ENCODE measurements at regions not wholly inside any gene's neighbourhood (a gene's known extent, or its start where the extent isn't known, plus 50 kb on each side); places are given as distances from the start of the nearest gene placed in this dataset.

- intact Hi-C loops (cut with DNase I; ENCODE audit: low total_unique reads) = no loop called here
- DNase-seq = no peak
- H3K4me1 ChIP-seq = no peaks in the 10 kb centered on the region
- peak in 1 of 5 experiments; percentile 11 for TF ChIP-seq CTCF (IDR thresholded peaks at IDR 0.05)
- TF ChIP-seq POLR2A (IDR thresholded peaks at IDR 0.05) = no peak
- no peak overlapping the region for H3K4me3 ChIP-seq
- H3K36me3 ChIP-seq = no peaks in the 10 kb centered on the region
- no peaks in the 10 kb centered on the region for H3K27me3 ChIP-seq
- H3K27ac ChIP-seq = no peak overlapping the region
- H3K9me3 ChIP-seq = no peaks in the 10 kb centered on the region
- in situ Hi-C loops (cut with MboI; ENCODE audit: low pct_ligation_motif_present in 1 of 4, low pct_unique_long_range_greater_than_20kb in 1 of 4, low sequenced_read_pairs in 3 of 4) = no loop called here
- WGBS, 2 donors (ENCODE audit: low coverage in 1 of 2) = 90 to 92% methylated on average over 7 of the region's 7 CpGs
Observed at GRCh38 chr2:111231532-111232252, 111.0 kb downstream of the BCL2L11 start.

- Histone ChIP-seq H3K4me1 (no peaks in the 10 kb centered on the region), H3K27ac (no peak overlapping the region), H3K4me3 (no peak overlapping the region), H3K9me3 (no peaks in the 10 kb centered on the region), H3K36me3 (no peaks in the 10 kb centered on the region), H3K27me3 (no peaks in the 10 kb centered on the region)
- no peak for DNase-seq
- in situ Hi-C loops (cut with MboI; ENCODE audit: low pct_ligation_motif_present in 1 of 4, low pct_unique_long_range_greater_than_20kb in 1 of 4, low sequenced_read_pairs in 3 of 4) (no loop called here), intact Hi-C loops (cut with DNase I; ENCODE audit: low total_unique reads) (no loop called here)
- TF ChIP-seq CTCF (IDR thresholded peaks at IDR 0.05) (no peak), POLR2AphosphoS5 (IDR thresholded peaks at IDR 0.05) (no peak), POLR2A (IDR thresholded peaks at IDR 0.05) (no peak), EP300 (IDR thresholded peaks at IDR 0.05; ENCODE audit: low read depth) (no peak)
- 90 to 94% methylated on average over 11 to 13 of the region's 13 CpGs for WGBS, 2 donors (ENCODE audit: low coverage in 1 of 2)
Observed at GRCh38 chr2:111235192-111236015, 114.7 kb downstream of the BCL2L11 start.

- Histone ChIP-seq H3K9me3 (no peaks in the 10 kb centered on the region), H3K27ac (no peak overlapping the region), H3K36me3 (no peaks in the 10 kb centered on the region), H3K27me3 (no peaks in the 10 kb centered on the region), H3K4me3 (no peak overlapping the region), H3K4me1 (no peaks in the 10 kb centered on the region)
- in situ Hi-C loops (cut with MboI; ENCODE audit: low pct_ligation_motif_present in 1 of 4, low pct_unique_long_range_greater_than_20kb in 1 of 4, low sequenced_read_pairs in 3 of 4) (no loop called here), intact Hi-C loops (cut with DNase I; ENCODE audit: low total_unique reads) (no loop called here)
- DNase-seq = no peak
- 96% methylated on average over 3 of the region's 3 CpGs; no CpG with 5 or more reads in 1 of the 2 donors for WGBS, 2 donors (ENCODE audit: low coverage in 1 of 2)
- TF ChIP-seq CTCF (IDR thresholded peaks at IDR 0.05) = no peak
- TF ChIP-seq POLR2A (IDR thresholded peaks at IDR 0.05) = no peak
- TF ChIP-seq EP300 (IDR thresholded peaks at IDR 0.05; ENCODE audit: low read depth) = no peak
- TF ChIP-seq POLR2AphosphoS5 (IDR thresholded peaks at IDR 0.05) = no peak
Observed at GRCh38 chr2:111236025-111236424, 115.3 kb downstream of the BCL2L11 start.

GRCh38 chr2:111238296-111238695 is 117.6 kb downstream of the BCL2L11 start:
- no peaks in the 10 kb centered on the region for H3K9me3 ChIP-seq
- no peaks in the 10 kb centered on the region for H3K27me3 ChIP-seq
- TF ChIP-seq POLR2A (IDR thresholded peaks at IDR 0.05) (no peak), POLR2AphosphoS5 (IDR thresholded peaks at IDR 0.05) (no peak), EP300 (IDR thresholded peaks at IDR 0.05; ENCODE audit: low read depth) (no peak), CTCF (IDR thresholded peaks at IDR 0.05) (no peak)
- H3K4me3 ChIP-seq = no peak overlapping the region
- intact Hi-C loops (cut with DNase I; ENCODE audit: low total_unique reads) (no loop called here), in situ Hi-C loops (cut with MboI; ENCODE audit: low pct_ligation_motif_present in 1 of 4, low pct_unique_long_range_greater_than_20kb in 1 of 4, low sequenced_read_pairs in 3 of 4) (no loop called here)
- no peak for DNase-seq
- no peaks in the 10 kb centered on the region for H3K36me3 ChIP-seq
- H3K27ac ChIP-seq = no peak overlapping the region
- no peaks in the 10 kb centered on the region for H3K4me1 ChIP-seq
- 84 to 100% methylated on average over 1 to 2 of the region's 2 CpGs for WGBS, 2 donors (ENCODE audit: low coverage in 1 of 2)
